ENCODE measurements at regions not wholly inside any gene's neighbourhood (a gene's known extent, or its start where the extent isn't known, plus 50 kb on each side); places are given as distances from the start of the nearest gene placed in this dataset.
A peak's percentile ranks its signal among the peaks of the same experiment; 100 is the strongest.
"Not testable (repeated sequence)": the region's sequence is repeated elsewhere in the genome, so short reads cannot be mapped to it uniquely, and the experiment has no call there.

GRCh38 chr10:33492701-33493345 is 158.4 kb upstream of the NRP1 start:
- DNase-seq (ENCODE audit: insufficient read length, low spot score) (no peak), FAIRE-seq (no peak)

- DNase-seq (ENCODE audit: insufficient read length, low spot score) (no peak), FAIRE-seq (no peak)
Measured at GRCh38 chr10:33489501-33490176, 155.2 kb upstream of the NRP1 start.

- FAIRE-seq (peak; percentile 26), DNase-seq (ENCODE audit: insufficient read length, low spot score) (no peak)
Measured at GRCh38 chr10:33487014-33487776, 152.7 kb upstream of the NRP1 start.

GRCh38 chr10:33485276-33485675 is 150.8 kb upstream of the NRP1 start:
- FAIRE-seq (no peak), DNase-seq (ENCODE audit: insufficient read length, low spot score) (no peak)

- DNase-seq (ENCODE audit: insufficient read length, low spot score) (no peak), FAIRE-seq (no peak)
Measured at GRCh38 chr10:33484787-33485186, 150.3 kb upstream of the NRP1 start.

- FAIRE-seq (no peak), DNase-seq (ENCODE audit: insufficient read length, low spot score) (no peak)
Measured at GRCh38 chr10:33483816-33484190, 149.3 kb upstream of the NRP1 start.

- FAIRE-seq, result no peak
- no peak for DNase-seq (ENCODE audit: insufficient read length, low spot score)
Measured at GRCh38 chr10:33483124-33483815, 148.8 kb upstream of the NRP1 start.

- FAIRE-seq, result no peak
- no peak for DNase-seq (ENCODE audit: insufficient read length, low spot score)
Measured at GRCh38 chr10:33482486-33482885, 148.0 kb upstream of the NRP1 start.

GRCh38 chr10:33481184-33481583 is 146.7 kb upstream of the NRP1 start:
- FAIRE-seq, result no peak
- no peak for DNase-seq (ENCODE audit: insufficient read length, low spot score)

GRCh38 chr10:33480417-33480816 is 145.9 kb upstream of the NRP1 start:
- not testable (repeated sequence) for DNase-seq (ENCODE audit: insufficient read length, low spot score); FAIRE-seq

GRCh38 chr10:33478675-33479125 is 144.2 kb upstream of the NRP1 start:
- FAIRE-seq (no peak), DNase-seq (ENCODE audit: insufficient read length, low spot score) (no peak)

- no peak for FAIRE-seq
- no peak for DNase-seq (ENCODE audit: insufficient read length, low spot score)
Measured at GRCh38 chr10:33478089-33478674, 143.7 kb upstream of the NRP1 start.

- DNase-seq (ENCODE audit: insufficient read length, low spot score) (no peak), FAIRE-seq (no peak)
Measured at GRCh38 chr10:33477291-33478088, 143.0 kb upstream of the NRP1 start.

- FAIRE-seq (no peak), DNase-seq (ENCODE audit: insufficient read length, low spot score) (no peak)
Measured at GRCh38 chr10:33476757-33477273, 142.3 kb upstream of the NRP1 start.

GRCh38 chr10:33473688-33474087 is 139.2 kb upstream of the NRP1 start:
- FAIRE-seq (no peak), DNase-seq (ENCODE audit: insufficient read length, low spot score) (no peak)

GRCh38 chr10:33468006-33468405 is 133.5 kb upstream of the NRP1 start:
- not testable (repeated sequence) for FAIRE-seq; DNase-seq (ENCODE audit: insufficient read length, low spot score)

GRCh38 chr10:33465747-33466146 is 131.3 kb upstream of the NRP1 start:
- FAIRE-seq (no peak), DNase-seq (ENCODE audit: insufficient read length, low spot score) (no peak)

GRCh38 chr10:33463011-33463410 is 128.5 kb upstream of the NRP1 start:
- no peak for DNase-seq (ENCODE audit: insufficient read length, low spot score)
- no peak for FAIRE-seq

- FAIRE-seq (no peak), DNase-seq (ENCODE audit: insufficient read length, low spot score) (no peak)
Measured at GRCh38 chr10:33461295-33461640, 126.8 kb upstream of the NRP1 start.
